Endothelial cell of umbilical vein (primary cell): ENCODE measurements at regions not wholly inside any gene's neighbourhood (a gene's known extent, or its start where the extent isn't known, plus 50 kb on each side); places are given as distances from the start of the nearest gene placed in this dataset.

Experiments
- BruUV-seq: library from RNA; stranded (reverse); fragments of 400-500 nt; replicated peaks from 2 replicates; lab custom pipeline; 2021; lab: Mats Ljungman, UMichigan
- CTCF ChIA-PET: fragments of 300-600, 350-600 bp; sonication (Branson Sonifier 250); formaldehyde crosslinking; loops from one replicate; lab custom pipeline; 2021; ENCODE audit warnings: antibody characterized with exemption, inconsistent platforms; lab: Charles Lee
- POLR2A ChIA-PET: fragments of 300-600, 350-600 bp; sonication (Branson Sonifier 250); formaldehyde crosslinking; loops from one replicate; lab custom pipeline; 2021; ENCODE audit warnings: antibody characterized with exemption, inconsistent platforms; lab: Charles Lee
- DNase-seq: peaks from one replicate; pipeline ENCODE4 v3.0.0-alpha.2; 2011; ENCODE audit warnings: low read depth, low spot score
- FAIRE-seq: peaks from 2 replicates; lab custom pipeline; 2011; peaks lifted over from hg19 to GRCh38; lab: Jason Lieb, UNC
- H2AFZ ChIP-seq: 2 replicates; pipeline ENCODE4 v1.6.0; 2012; ENCODE audit warnings: low read depth, low read length, control low read depth, inconsistent platforms
- H3K27ac ChIP-seq: 2 replicates; pipeline ENCODE4 v1.5.1; 2011; ENCODE audit warnings: low read depth, mild to moderate bottlenecking, control low read depth, low read length, moderate library complexity; ENCODE audit not compliant: insufficient read depth
- H3K27me3 ChIP-seq, 2 experiments: 2 replicates each; pipeline versions ENCODE4 v1.6.0 to v1.6.1; 2011; ENCODE audit warnings: low read length in 2 of 2, mixed read lengths in 1 of 2; ENCODE audit not compliant: control insufficient read depth in 2 of 2, insufficient read depth in 2 of 2
- H3K36me3 ChIP-seq, 2 experiments: 2 replicates in 1 of 2; 3 replicates in 1 of 2; pipeline ENCODE4 v1.5.1; 2011; ENCODE audit warnings: low read length in 2 of 2, mild to moderate bottlenecking in 1 of 2, moderate library complexity in 1 of 2; ENCODE audit not compliant: control insufficient read depth in 2 of 2, insufficient read depth in 2 of 2; ENCODE audit errors: extremely low read depth in 1 of 2
- H3K4me1 ChIP-seq: 3 replicates; pipeline ENCODE4 v1.5.1; 2011; ENCODE audit warnings: mild to moderate bottlenecking, low read length; ENCODE audit not compliant: control insufficient read depth, insufficient read depth; ENCODE audit errors: extremely low read depth
- H3K4me2 ChIP-seq: 2 replicates; pipeline ENCODE4 v1.6.1; 2011; ENCODE audit warnings: low read length, control low read depth, mixed read lengths; ENCODE audit not compliant: insufficient read depth
- H3K4me3 ChIP-seq, 3 experiments: fragments of 200-600 bp in 1 of 3; sonication (generic), shearing (Covaris generic) in 1 of 3; replicated peaks in 1 of 3; 2 replicates each; pipeline ENCODE4 v1.5.1; 2011 to 2016; ENCODE audit warnings: control low read depth in 3 of 3, low read length in 3 of 3, mild to moderate bottlenecking in 2 of 3, inconsistent platforms in 1 of 3, low read depth in 1 of 3, moderate library complexity in 1 of 3; ENCODE audit not compliant: insufficient read depth in 1 of 3
- H3K79me2 ChIP-seq: 2 replicates; pipeline ENCODE4 v1.6.0; 2012; ENCODE audit warnings: low read length, inconsistent platforms; ENCODE audit not compliant: control insufficient read depth, insufficient read depth
- H3K9ac ChIP-seq: replicated peaks from 2 replicates; pipeline ENCODE3; 2011; ENCODE audit warnings: low read length, control low read depth; ENCODE audit not compliant: insufficient read depth; ENCODE audit errors: extremely low read depth
- H3K9me1 ChIP-seq: replicated peaks from 3 replicates; pipeline ENCODE4 v1.6.0; 2011; ENCODE audit warnings: mild to moderate bottlenecking, low read length; ENCODE audit not compliant: control insufficient read depth, insufficient read depth; ENCODE audit errors: extremely low read depth
- H3K9me3 ChIP-seq: replicated peaks from 2 replicates; pipeline ENCODE4 v1.5.1; 2012; ENCODE audit warnings: low read length, inconsistent platforms; ENCODE audit not compliant: control insufficient read depth, insufficient read depth
- H4K20me1 ChIP-seq: replicated peaks from 2 replicates; pipeline ENCODE3; 2011; ENCODE audit warnings: mild to moderate bottlenecking, low read length; ENCODE audit not compliant: control insufficient read depth, insufficient read depth; ENCODE audit errors: extremely low read depth
- EZH2 ChIP-seq: IDR thresholded peaks from 2 replicates; pipeline ENCODE4 v1.6.1; 2012; ENCODE audit warnings: borderline replicate concordance, low read depth, mild to moderate bottlenecking, moderate library complexity, low read length, inconsistent platforms; ENCODE audit not compliant: severe bottlenecking
- FOS ChIP-seq: IDR thresholded peaks from 2 replicates; pipeline ENCODE4 v1.6.1; 2011; ENCODE audit warnings: mild to moderate bottlenecking, low read length, moderate library complexity, borderline replicate concordance; ENCODE audit not compliant: insufficient read depth
- GATA2 ChIP-seq: IDR thresholded peaks from 2 replicates; pipeline ENCODE4 v1.7.0; 2011; ENCODE audit warnings: low read depth, mild to moderate bottlenecking, moderate library complexity, mixed read lengths, low read length; ENCODE audit not compliant: insufficient read length, insufficient read depth
- JUN ChIP-seq: IDR thresholded peaks from 2 replicates; pipeline ENCODE4 v1.6.1; 2011; ENCODE audit warnings: borderline replicate concordance, low read depth; ENCODE audit not compliant: insufficient read length, insufficient read depth
- MYC ChIP-seq: IDR thresholded peaks from one replicate; pipeline ENCODE4 v1.6.1; 2011; ENCODE audit warnings: mild to moderate bottlenecking, low read depth, low read length
- POLR2A ChIP-seq: IDR thresholded peaks from 2 replicates; pipeline ENCODE4 v1.6.1; 2012; ENCODE audit warnings: low read depth, mild to moderate bottlenecking, control low read depth, low read length
- POLR2AphosphoS5 ChIP-seq: IDR thresholded peaks from 2 replicates; pipeline ENCODE4 v1.6.1; 2012; ENCODE audit warnings: low read depth, mild to moderate bottlenecking, control low read depth, low read length, moderate library complexity; ENCODE audit not compliant: insufficient read depth
- dilution Hi-C: fragments of 300-500 bp; cut with MboI; formaldehyde crosslinking; loops from one replicate; pipeline ENCODE4 v1.15.0; 2019; ENCODE audit warnings: low sequenced_read_pairs; ENCODE audit not compliant: extremely low pct_ligation_motif_present
- intact Hi-C: fragments of 100-400 bp; cut with micrococcal nuclease; formaldehyde crosslinking; loops from one replicate; pipeline ENCODE4 v1.10.0; 2022
- TF ChIP-seq, protein P1 (sequence below), 2 donors: IDR thresholded peaks; 1 replicate in 1 of 2; 2 replicates in 1 of 2; pipeline ENCODE4 v1.5.1; 2011; ENCODE audit warnings: low read length in 2 of 2, mild to moderate bottlenecking in 2 of 2, moderate library complexity in 2 of 2, control low read depth in 1 of 2, inconsistent platforms in 1 of 2, low read depth in 1 of 2; ENCODE audit not compliant: insufficient read depth in 1 of 2; ENCODE audit errors: extremely low read depth in 1 of 2
- TF ChIP-seq, protein P2 (sequence below): IDR thresholded peaks from 2 replicates; pipeline ENCODE4 v1.6.1; 2011; ENCODE audit not compliant: insufficient read depth, insufficient read length

DNA sequence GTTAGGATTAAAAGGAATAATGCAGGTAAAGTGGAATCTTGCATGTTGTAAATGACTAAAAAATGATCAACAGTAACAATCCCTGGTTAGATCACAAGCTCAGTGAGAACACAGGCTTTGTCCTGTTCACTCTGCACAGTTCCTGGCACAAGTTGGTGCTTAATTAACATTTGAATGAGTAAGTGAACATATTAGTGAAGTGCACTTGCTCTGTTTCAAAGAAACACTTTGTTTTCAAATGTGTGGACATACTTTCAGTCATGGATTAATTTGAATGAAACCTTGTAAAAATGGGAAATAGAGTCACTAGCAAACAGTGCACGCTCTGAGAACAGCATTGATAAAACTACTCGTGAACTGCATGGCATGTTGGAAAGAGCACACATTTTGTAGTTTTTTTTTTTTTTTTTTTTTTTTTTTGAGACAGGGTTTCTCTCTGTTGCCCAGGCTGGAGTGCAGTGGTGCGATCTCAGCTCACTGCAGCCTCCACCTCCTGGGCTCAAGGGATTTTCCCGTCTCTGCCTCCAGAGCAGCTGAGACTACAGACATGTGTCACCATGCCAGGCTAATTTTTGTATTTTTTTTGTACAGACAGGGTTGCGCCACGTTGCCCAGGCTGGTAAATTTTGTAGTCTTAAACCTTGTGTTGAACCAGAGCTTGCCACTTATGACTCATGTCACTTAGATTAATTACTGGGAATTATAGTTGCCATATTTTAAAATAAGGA, 159.9 kb downstream of the LURAP1L start:
- no peaks in the 10 kb centered on the region for H3K36me3 ChIP-seq
- DNase-seq (no peak), FAIRE-seq (no peak)
- BruUV-seq, result no TSS peak
- dilution Hi-C loops, result no loop called here
- H3K4me1 ChIP-seq, result peaks cover 17% of the 10 kb centered on the region
- no peaks in the 10 kb centered on the region for H3K79me2 ChIP-seq
- no peak overlapping the region for H3K4me2 ChIP-seq
- H3K9me3 ChIP-seq, result no peaks in the 10 kb centered on the region
- H3K27me3 ChIP-seq, result no peaks in the 10 kb centered on the region
- TF ChIP-seq JUN (no peak), POLR2AphosphoS5 (no peak), EZH2 (no peak), POLR2A (no peak), FOS (no peak), GATA2 (no peak), MYC (no peak)
- TF ChIP-seq, protein P1, sequence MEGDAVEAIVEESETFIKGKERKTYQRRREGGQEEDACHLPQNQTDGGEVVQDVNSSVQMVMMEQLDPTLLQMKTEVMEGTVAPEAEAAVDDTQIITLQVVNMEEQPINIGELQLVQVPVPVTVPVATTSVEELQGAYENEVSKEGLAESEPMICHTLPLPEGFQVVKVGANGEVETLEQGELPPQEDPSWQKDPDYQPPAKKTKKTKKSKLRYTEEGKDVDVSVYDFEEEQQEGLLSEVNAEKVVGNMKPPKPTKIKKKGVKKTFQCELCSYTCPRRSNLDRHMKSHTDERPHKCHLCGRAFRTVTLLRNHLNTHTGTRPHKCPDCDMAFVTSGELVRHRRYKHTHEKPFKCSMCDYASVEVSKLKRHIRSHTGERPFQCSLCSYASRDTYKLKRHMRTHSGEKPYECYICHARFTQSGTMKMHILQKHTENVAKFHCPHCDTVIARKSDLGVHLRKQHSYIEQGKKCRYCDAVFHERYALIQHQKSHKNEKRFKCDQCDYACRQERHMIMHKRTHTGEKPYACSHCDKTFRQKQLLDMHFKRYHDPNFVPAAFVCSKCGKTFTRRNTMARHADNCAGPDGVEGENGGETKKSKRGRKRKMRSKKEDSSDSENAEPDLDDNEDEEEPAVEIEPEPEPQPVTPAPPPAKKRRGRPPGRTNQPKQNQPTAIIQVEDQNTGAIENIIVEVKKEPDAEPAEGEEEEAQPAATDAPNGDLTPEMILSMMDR (IDR thresholded peaks at IDR 0.05; ENCODE audit: extremely low read depth in 1 of 2, insufficient read depth in 1 of 2, low read depth in 1 of 2, low read length in 2 of 2), result no peak
- TF ChIP-seq, protein P2, sequence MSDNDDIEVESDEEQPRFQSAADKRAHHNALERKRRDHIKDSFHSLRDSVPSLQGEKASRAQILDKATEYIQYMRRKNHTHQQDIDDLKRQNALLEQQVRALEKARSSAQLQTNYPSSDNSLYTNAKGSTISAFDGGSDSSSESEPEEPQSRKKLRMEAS, result no peak
- no peaks in the 10 kb centered on the region for H4K20me1 ChIP-seq
- H3K9me1 ChIP-seq, result no peaks in the 10 kb centered on the region
- H3K9ac ChIP-seq, result no peak overlapping the region
- CTCF ChIA-PET, result no interaction called here
- no peak overlapping the region for H3K4me3 ChIP-seq
- POLR2A ChIA-PET, result interaction anchor here (0.6 kb wide), 1 partner anchor 1564 kb away, joined by 3 read pairs; no protein-coding TSS in a partner anchor
- intact Hi-C loops, result no loop called here
- no peak overlapping the region for H3K27ac ChIP-seq
- H2AFZ ChIP-seq, result no peak overlapping the region
